Left forelimb (tissue), 1 donor: ENCODE measurements at regions not wholly inside any gene's neighbourhood (a gene's known extent, or its start where the extent isn't known, plus 50 kb on each side); places are given as distances from the start of the nearest gene placed in this dataset.
"Not testable (repeated sequence)": the region's sequence is repeated elsewhere in the genome, so short reads cannot be mapped to it uniquely, and the experiment has no call there.

Source experiments
- DNase-seq: peaks from one replicate; pipeline ENCODE4 v3.0.0-alpha.2; 2018; ENCODE audit warnings: low spot score

DNA sequence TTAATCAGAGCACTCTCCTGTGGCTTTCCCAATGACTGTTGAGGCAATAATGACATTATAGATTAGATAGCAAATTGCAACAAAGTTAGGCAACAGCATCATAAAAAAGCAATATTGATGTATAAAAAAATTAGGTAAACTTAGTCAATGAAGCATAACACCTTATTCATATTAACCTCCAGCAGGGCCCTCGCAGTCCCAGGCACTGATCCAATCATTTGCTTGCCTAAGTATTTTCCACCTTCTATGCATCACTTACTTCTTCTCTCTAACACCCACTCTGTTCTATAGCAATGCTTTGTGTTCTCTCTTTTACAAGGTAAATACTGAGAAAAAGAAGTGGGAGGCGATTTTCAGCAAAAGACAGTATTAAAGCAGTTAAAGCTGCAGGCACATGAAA lies 833.5 kb upstream of the ADGRL3 start:
- no peak for DNase-seq

DNA sequence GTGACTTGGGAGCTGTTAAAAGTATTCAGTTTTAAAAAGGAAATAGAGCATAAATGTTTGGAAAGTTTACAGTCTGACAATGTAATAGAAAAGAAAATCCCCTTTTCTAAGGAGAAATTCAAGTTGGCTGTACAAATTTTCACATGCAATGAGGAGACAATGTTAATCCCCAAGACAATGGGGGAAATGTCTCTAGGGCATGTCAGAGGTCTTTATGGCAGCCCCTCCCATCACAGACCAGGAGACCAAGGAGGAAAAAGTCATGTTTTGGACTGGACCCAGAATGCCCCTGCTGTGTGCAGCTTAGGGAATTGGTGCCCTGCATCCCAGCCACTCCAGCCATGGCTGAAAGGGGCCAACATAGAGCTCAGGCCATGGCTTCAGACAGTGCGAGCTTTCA lies 831.1 kb upstream of the ADGRL3 start:
- no peak for DNase-seq

DNA sequence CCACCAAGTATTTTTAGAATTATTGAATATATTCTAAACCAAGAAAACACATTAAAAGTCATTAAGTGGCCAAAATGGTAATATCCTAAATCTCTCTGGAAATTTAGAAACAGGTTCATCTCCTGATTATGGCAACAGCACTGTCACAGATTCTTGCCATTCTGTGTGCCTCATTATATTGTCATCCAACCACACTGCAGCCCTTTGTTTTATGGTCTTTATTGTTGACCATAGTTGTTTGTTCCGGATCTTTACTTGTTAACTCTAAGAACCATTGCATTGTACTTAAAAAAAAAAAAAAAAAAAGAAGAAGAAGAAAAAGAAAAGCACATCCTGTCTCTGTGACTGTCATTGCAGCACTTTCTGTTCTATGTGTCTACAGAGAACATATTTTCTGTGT lies 822.1 kb upstream of the ADGRL3 start:
- DNase-seq = no peak

DNA sequence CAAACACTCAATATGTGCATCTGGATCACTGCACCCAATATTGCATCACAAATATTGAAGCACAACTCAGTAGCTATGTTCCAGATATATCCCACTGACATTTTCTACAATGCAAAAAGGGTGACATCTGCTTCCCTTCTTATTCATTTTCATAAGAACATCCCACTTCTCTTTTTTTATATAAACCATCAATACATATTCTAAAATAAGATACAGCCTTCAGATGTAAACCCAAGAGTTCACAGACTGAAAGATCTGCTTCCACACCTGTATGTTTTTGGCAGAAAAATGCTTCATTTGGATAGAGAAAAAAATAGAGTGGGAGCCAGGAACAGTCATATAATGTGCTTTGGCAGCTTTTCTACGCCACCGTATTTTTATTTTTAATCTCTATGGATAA lies 815.6 kb upstream of the ADGRL3 start:
- DNase-seq = no peak

DNA sequence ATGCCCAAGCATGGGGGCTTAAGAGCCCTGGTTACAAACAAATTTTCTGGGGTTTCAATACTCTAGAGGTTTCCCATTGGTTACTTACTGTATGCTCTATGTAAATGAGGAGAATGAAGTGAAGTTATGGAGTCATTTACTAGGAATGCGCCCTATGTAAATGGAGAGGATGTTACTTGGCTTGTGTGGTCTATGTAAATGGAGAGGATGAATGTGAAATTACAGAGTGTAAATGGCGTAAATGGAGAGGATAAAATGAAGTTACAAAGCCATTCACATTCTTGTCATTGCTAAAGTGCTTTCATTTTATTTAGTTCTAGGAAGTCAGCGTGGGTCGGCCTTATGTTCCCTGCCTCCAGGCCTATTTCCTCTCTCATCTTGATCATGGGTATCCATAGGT lies 810.5 kb upstream of the ADGRL3 start:
- no peak for DNase-seq

DNA sequence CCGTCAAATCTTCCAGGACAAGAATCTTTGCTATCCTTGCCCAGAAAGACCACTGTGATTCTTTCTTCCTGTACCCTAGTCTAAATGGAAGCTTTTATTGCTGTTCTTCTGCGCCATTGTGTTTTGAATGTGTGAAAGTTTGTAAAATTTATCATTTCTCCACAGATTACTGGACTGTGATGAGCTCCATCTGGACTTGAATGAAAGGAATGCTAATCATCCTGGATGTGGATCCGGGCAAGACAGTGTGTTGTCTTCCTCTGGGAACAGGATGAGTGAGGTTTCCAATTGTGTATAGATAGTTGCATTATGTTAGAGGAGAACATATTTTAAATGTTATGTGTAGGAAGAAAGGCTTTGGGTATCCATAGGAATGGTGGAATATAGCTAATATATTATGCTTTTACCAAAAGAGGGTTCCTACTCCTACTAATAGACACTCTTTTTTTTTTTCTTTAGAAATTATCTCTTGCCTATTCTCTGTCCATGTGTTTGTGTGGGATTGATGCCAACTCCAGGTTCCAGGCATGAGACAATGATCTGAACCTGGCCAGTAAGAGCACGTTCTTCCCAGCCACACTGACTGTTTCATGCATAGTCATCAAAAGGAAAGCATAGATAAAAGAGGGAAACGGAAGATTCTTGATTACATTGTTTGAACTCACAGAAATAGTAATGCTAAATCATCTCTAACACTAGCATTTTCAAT lies 803.6 kb upstream of the ADGRL3 start:
- DNase-seq = no peak

DNA sequence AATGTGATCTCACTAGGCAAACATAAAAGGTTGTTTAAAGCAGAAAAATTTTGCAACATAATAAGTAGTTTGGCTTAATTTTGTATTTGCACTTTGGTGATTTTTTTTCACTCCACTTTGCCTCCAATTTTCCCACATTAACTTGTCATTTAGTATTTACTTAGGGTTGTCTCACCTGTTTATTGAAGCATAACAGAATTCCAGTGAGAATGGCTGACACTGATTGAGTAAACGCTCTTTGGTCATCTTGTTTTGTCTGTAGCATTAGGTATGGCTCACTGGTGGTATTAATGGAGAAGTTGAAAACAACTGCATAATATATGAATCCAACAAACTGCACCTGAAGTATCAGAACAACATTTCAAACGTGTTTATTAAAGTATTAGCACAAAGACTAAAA lies 799.5 kb upstream of the ADGRL3 start:
- no peak for DNase-seq

DNA sequence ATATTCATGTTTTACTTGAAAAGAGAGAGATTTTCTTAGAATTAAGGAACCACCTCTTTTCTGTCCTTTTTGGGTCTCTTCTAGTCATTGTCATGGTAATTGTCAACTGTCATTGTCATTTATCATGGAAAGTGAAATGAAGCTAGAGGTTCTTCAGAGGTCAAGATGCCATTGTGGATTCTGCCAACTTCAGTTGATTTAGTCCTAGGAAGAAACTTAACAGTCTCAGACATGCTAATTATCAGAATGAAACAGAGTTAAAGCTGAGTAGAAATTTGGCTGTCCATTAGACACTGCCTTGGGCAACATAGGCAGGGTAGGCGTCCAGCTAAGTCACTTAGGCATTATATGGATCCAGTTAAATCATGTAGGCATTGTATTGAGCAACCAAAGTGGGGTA lies 796.1 kb upstream of the ADGRL3 start:
- DNase-seq = no peak

DNA sequence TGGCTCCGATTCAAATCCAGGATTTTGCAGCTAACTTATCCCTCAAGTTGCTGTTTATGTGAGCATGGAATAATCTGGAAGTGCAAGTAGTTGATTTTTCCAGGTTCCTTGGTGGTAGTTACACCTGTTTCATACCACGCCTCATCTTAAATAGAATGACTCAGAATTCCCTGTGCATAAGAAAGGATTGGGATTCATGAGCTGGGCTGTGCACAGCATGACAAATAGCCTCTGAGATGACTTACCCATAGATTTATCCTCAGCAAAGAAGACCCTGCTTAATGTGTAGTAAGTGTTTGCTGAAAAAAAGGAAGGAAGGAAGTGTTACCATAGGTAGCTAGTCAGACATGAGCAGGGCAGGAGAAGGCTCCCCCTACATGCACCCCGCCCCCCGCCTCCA lies 777.7 kb upstream of the ADGRL3 start:
- no peak for DNase-seq

DNA sequence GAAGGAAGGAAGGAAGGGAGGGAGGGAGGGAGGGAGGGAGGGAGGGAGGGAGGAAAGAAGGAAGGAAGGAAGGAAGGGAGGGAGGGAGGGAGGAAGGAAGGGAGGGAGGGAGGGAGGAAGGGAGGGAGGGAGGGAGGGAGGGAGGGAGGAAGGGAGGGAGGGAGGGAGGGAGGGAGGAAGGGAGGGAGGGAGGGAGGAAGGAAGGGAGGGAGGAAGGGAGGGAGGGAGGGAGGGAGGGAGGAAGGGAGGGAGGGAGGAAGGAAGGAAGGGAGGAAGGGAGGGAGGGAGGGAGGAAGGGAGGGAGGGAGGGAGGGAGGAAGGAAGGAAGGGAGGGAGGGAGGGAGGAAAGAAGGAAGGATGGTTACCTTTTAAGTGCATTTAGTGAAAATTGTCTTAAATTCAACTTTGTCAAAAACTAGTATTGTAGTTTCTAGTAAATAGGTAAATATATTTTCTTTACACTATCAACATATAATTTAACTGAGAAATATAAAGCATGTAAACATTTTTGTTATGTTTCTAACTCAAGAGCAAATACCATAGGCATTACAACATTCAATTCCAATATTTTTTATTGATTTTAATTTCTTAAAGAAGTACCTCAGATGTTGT lies 776.4 kb upstream of the ADGRL3 start:
- DNase-seq = not testable (repeated sequence)

DNA sequence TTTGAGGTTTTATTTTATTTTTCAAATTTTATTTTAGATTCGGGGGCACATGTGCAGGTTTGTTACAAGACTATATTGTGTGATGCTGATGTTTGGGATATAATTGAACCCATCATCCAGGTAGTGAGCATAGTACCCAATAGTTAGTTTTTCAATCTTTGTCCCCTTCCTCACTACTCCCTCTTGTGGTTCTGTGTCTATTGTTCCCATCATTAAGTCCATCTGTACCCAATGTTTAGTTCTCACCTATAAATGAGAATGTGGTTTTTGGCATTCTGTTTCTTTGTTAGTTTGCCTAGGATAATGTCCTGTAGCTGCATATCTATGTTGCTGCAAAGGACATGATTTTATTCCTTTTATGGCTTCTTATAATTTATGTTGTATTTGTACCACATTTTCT lies 767.2 kb upstream of the ADGRL3 start:
- DNase-seq = no peak

DNA sequence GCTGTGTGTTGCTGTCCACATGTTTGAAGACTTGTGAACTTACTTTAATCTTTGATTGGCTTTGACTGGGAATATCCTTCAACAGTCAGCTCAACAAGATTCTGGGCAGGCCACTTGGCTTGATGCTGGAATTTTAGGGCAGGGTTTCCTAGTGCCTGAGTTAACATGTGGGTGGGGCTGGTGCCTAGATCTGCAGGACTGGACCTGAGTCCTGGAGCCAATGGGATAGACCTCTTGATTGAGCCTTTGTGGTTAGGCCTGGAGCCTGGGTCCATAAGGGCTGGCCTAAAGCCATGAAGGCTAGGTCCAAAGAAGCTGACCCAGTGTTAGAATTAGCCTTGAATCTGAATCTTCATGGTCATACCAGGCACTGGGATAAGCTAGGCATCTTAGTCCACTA lies 757.1 kb upstream of the ADGRL3 start:
- no peak for DNase-seq

DNA sequence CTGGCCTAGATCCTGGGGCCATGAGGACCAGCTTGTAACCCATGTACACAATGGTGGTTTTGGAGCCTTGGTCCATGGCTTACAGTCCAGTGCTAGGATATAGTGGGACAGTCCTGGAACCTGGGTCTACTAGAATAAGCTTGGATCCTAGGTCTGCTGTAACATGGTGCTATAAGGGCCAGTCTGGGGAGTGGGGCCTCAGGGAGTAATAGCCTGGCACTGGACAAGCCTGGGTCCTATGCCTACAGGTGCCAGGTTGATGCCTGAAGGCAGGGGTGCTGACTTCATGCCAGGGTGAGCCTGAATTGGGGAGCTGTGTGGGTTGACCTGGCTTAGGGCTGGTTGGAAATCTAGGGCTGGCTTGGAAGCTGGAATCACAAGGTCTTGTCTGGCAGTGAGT lies 756.3 kb upstream of the ADGRL3 start:
- no peak for DNase-seq

DNA sequence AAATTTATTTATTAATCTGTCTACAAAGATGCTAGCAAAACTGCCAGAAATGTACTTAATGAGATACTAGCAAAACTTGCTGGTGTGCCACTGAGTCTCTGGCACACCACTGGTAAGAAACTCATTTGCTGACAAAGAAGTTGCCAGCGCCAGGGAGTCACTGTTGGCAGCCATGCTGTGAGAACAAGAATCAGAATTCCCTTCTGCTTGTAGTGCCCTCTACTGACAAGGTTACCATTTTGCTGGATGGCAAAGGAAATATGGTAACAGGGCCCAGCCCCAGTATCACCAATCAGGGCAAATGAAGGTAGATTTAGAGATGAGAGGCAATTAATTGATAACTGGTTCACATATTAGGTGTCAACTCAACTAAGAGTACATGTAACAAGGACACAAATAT lies 750.1 kb upstream of the ADGRL3 start:
- no peak for DNase-seq

DNA sequence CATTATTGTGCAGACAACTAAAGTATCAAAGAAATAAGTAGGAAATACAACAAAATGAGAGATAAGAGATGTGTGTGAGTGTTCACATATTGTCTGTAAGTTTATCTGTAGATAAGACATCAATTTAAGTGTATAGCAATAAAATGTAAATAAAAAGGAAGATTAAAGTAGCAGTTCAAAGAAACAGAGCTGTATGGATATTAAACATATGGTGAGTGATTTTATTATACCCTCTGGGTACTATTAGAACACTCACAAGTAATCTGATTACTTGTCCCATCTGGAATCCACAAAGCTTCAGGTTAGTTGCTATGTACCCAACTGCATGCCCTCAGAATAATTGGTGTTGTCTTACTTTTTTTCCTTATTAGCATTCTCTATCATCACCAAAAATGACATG lies 747.9 kb upstream of the ADGRL3 start:
- no peak for DNase-seq

DNA sequence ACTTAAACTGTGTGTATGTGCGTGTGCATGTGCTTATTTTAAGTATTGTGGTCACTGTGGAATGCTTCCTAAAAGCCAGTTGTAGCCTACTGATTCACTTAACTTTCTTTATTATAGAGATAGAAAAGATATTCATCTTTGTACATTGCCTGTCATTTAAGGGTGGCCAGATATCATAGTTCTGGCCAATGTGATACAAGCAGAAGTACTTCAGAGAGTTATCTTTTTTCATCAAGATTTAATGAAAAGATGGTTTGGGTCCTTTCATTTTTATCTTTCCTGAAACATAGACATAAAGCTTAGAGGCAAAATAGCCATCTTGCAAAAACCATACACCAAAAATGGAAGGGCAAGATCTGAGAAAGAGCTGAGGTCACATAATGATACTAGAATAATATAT lies 744.7 kb upstream of the ADGRL3 start:
- DNase-seq = no peak

DNA sequence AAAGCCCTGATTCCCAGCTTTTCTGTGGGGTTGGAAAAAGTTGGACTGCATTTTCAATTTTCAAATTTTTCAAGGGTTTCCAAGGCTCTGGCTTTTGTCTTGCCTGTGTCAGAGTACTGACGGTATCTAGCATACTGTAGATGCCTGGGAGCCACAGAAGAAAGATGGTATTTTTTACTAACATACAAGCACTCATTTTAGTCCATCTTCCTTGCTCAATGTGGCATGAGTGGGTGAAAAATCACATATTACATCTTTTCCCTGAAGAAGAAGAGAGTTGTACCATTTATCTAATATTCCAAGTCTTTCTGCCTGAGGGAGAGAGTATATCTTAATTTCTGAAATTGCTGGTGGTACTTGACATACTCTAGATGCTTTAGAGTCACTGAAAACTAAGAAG lies 738.6 kb upstream of the ADGRL3 start:
- no peak for DNase-seq

DNA sequence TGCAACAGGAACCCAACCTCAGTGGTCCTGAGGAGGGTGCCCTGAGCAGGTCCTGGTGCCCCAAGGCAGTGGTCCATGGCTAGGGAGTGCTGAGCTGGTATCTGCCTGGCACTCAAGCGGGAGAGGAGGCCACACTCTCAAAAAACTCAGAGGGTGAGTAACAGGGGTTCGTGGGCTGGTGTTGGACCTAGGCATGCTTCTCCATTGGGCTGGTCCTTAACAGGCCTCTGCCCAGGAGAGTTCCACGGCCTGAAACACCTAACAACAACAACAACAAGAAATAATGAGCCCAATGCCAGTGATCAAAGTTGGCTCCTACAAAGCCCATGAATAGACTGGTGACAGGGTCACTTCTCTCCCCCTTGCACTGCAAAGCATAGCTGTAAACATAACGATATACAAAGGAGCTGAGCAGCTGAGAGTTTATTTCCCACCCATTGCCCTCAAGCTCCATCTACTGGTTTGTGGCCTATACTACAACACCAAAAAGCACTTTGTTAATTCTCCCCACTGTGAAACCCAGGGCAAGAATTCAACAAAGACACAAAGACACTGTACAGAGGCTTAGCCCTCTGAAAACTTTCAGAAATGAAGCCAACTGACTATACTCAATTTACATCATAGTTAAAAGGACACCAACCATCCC lies 736.1 kb upstream of the ADGRL3 start:
- DNase-seq = no peak

DNA sequence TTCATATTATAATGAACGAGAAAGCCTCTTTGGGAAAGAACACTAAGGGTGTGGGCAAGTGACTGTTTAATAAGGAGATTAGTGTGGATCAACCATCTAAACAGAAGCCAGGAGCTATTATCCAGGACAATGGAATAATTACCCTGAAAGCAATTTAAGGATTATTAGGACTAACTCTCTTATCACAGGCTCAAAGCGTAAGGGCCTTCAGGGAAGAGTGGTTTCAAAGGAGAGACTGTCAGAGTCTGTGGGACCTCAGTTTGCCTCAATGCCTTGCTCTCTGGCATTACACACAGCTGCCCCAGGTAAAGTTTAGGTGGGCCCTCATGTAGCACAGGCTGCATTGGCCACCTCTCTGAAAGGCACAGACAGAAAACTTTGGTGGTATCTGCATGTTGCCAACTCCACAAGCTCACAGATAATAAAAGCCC lies 717.2 kb upstream of the ADGRL3 start:
- no peak for DNase-seq

DNA sequence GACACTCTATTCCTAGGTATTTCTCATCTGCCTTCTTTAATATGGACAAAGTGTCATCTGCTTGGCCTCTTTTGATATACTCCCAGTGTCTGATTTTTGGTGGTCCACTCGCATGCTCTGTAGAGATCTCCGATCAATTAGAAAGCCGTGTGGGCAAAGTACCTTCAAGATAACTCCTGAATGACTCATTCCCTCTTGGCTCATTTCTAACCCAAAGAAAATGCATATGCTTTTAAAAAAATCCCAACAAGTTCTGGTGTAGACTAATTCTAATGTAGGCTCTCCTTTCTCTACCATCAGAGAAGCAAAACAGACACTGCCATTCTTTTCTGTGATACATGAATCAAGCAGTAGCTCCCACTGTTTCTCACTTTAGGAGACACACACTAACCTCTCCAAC lies 714.9 kb upstream of the ADGRL3 start:
- no peak for DNase-seq

DNA sequence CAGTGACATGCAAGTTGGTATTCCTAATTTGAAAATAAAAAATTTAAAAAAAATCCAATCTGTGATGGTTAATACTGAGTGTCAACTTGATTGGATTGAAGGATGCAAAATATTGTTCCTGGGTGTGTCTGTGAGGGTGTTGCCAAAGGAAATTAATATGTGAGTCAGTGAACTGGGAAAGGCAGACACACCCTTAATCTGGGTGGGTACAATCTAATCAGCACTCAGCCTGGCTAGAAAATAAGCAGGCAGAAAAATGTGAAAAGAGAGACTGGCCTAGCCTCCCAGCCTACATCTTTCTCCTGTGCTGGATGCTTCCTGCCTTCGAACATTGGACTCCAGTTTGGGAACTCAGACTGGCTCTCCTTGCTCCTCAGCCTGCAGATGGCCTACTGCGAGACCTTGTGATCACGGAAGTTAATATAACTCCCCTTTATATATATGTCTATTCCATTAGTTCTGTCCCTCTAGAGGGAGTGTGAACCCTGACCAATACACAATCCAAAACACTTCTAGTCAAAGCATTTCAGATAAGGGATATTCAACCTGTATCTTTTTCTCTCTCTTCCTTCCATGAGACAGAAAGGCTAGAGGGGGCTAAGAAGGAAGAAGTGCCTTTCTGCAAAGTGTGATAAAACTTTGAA lies 712.9 kb upstream of the ADGRL3 start:
- DNase-seq = not testable (repeated sequence)

DNA sequence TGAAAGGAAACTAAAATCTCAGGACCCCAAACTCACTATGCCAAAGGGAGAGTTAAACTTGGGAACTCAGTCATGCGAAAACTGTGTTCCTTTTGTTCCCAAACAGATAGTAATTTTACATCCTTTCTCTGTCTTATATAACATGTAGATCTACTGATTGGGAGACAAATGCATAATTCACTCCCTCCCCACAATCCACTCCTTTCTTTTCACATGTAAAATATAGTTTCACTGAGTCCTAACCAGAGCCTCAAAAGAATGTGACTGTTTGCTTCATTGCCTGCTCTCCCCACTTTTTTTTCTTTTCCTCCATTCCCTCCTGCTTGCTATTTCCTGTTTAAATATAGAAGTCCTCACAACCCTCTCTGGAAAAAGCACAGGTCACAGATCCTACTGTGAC lies 699.3 kb upstream of the ADGRL3 start:
- no peak for DNase-seq

DNA sequence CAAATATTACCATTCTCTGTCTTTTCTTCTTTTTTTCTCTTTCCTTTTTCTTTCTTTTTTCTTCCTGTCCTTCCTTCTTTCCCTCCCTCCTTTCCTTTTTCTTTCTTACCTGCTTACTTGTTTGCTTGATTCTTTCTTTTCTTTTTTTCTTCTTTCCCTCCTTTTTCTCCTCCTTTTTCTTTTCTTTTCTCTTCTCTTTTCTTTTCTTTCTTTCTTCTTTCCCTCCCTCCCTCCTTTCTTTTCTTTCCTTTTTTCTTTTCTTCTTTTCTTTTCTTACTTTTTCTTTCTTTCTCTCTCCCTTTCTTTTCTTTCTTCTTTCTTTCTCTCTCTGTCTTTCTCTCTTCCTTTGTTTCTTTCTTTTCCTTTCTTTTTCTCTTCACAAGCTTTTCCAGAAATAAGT lies 697.4 kb upstream of the ADGRL3 start:
- DNase-seq = no peak
